Adrenal gland (tissue), 5 donors: ENCODE measurements at regions not wholly inside any gene's neighbourhood (a gene's known extent, or its start where the extent isn't known, plus 50 kb on each side); places are given as distances from the start of the nearest gene placed in this dataset.

Experiments
- POLR2A ChIP-seq, 2 donors: fragments of 450-650 bp; IDR thresholded peaks; one replicate each; pipeline ENCODE4 v1.6.1; 2017; ENCODE audit warnings: antibody characterized with exemption in 2 of 2, mild to moderate bottlenecking in 2 of 2, moderate library complexity in 1 of 2
- TF ChIP-seq, protein P1 (sequence below), 6 experiments: fragments of 450-650 bp in 4 of 6; fragments of 200-600 bp in 2 of 6; sonication (generic) in 1 of 6; IDR thresholded peaks; 1 replicate in 5 of 6; 2 replicates in 1 of 6; pipeline versions ENCODE4 v1.5.1 to v1.8.0; 2016 to 2021; ENCODE audit warnings: antibody characterized with exemption in 6 of 6, mild to moderate bottlenecking in 2 of 6, moderate library complexity in 1 of 6
- donor health status: DM: no; HTN: no; CAD: no.

DNA sequence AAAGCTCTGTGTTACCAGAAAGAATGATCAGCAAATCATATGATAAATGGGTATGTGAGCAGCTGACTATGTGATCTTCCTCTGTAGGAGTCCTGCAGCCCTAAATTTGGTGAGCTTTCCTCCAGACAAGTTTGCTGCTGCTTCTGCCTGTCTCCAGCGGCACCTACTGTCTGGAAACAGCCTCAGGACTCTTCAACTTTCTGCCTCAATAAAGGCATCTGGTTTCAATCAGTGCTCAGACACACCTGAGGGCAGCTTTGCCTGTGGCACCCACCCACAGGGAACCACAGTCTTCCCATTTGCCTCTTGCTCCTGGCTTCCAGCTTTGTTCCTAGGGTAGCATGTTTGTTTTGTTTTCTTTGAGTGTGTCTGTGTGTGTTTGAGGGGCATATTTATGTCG lies 727.9 kb upstream of the MAN1A1 start:
- TF ChIP-seq, protein P1, sequence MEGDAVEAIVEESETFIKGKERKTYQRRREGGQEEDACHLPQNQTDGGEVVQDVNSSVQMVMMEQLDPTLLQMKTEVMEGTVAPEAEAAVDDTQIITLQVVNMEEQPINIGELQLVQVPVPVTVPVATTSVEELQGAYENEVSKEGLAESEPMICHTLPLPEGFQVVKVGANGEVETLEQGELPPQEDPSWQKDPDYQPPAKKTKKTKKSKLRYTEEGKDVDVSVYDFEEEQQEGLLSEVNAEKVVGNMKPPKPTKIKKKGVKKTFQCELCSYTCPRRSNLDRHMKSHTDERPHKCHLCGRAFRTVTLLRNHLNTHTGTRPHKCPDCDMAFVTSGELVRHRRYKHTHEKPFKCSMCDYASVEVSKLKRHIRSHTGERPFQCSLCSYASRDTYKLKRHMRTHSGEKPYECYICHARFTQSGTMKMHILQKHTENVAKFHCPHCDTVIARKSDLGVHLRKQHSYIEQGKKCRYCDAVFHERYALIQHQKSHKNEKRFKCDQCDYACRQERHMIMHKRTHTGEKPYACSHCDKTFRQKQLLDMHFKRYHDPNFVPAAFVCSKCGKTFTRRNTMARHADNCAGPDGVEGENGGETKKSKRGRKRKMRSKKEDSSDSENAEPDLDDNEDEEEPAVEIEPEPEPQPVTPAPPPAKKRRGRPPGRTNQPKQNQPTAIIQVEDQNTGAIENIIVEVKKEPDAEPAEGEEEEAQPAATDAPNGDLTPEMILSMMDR (IDR thresholded peaks at IDR 0.05): no peak
- no peak for TF ChIP-seq POLR2A (IDR thresholded peaks at IDR 0.05)
